NB4 (cell line): ENCODE measurements at regions not wholly inside any gene's neighbourhood (a gene's known extent, or its start where the extent isn't known, plus 50 kb on each side); places are given as distances from the start of the nearest gene placed in this dataset.

Source experiments
- DNase-seq: peaks from one replicate; pipeline ENCODE4 v3.0.0; 2010; ENCODE audit warnings: low read depth
- H3K4me3 ChIP-seq: one replicate; pipeline ENCODE4 v1.5.1; 2011; ENCODE audit warnings: mild to moderate bottlenecking, low read depth, low read length, moderate library complexity
- MYC ChIP-seq: IDR thresholded peaks from 2 replicates; pipeline ENCODE4 v1.6.1; 2011; ENCODE audit warnings: low read depth, low read length
- POLR2A ChIP-seq: IDR thresholded peaks from 2 replicates; pipeline ENCODE4 v1.6.1; 2011; ENCODE audit warnings: mild to moderate bottlenecking; ENCODE audit not compliant: insufficient read length; ENCODE audit errors: extremely low read depth
- TF ChIP-seq, protein P1 (sequence below): IDR thresholded peaks from one replicate; pipeline ENCODE4 v1.5.1; 2012; ENCODE audit warnings: low read depth, low read length
- TF ChIP-seq, protein P2 (sequence below): IDR thresholded peaks from 2 replicates; pipeline ENCODE4 v1.6.1; 2011; ENCODE audit warnings: low read depth, low read length

DNA sequence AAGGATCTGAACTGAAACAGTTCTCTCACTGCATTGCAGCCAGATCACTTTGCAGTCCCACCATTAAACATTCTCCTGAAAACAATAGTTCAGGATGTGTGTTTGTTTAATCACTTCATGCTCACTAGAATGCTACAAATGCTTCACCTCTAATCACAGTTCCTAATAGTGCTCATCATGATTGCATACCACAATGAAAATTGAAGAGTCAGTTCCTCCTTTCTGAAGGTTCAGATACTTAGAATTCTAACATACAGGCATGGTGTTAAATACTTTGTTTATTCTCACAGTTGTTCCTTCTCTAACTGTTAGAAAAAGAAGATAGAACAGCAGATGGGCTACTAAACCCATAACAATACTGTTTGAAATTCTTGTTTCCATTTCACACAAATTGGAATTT, 622.3 kb upstream of the ACVR2A start:
- DNase-seq = no peak
- TF ChIP-seq, protein P1, sequence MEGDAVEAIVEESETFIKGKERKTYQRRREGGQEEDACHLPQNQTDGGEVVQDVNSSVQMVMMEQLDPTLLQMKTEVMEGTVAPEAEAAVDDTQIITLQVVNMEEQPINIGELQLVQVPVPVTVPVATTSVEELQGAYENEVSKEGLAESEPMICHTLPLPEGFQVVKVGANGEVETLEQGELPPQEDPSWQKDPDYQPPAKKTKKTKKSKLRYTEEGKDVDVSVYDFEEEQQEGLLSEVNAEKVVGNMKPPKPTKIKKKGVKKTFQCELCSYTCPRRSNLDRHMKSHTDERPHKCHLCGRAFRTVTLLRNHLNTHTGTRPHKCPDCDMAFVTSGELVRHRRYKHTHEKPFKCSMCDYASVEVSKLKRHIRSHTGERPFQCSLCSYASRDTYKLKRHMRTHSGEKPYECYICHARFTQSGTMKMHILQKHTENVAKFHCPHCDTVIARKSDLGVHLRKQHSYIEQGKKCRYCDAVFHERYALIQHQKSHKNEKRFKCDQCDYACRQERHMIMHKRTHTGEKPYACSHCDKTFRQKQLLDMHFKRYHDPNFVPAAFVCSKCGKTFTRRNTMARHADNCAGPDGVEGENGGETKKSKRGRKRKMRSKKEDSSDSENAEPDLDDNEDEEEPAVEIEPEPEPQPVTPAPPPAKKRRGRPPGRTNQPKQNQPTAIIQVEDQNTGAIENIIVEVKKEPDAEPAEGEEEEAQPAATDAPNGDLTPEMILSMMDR = no peak
- TF ChIP-seq MYC (no peak), POLR2A (no peak)
- TF ChIP-seq, protein P2, sequence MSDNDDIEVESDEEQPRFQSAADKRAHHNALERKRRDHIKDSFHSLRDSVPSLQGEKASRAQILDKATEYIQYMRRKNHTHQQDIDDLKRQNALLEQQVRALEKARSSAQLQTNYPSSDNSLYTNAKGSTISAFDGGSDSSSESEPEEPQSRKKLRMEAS = no peak
- H3K4me3 ChIP-seq = no peak overlapping the region

DNA sequence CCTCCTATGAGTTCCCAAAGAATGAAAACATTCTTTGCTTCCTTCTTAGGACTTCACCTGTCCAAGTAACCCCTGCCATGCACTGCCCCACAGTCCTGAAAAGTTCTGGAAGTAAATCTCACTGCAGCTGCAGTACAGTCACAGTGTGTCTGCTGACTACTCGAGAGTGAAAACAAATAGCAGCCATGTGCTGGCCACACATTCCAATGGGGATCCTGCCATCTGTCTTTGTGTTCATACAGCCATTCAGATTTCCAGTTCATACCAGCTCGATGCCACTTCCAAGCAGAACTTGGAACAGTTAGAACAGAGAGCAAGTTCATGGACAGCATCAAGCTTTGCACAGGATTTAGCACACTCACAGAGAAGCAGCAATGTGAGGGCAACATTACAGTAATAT, 629.9 kb upstream of the ACVR2A start:
- no peak overlapping the region for H3K4me3 ChIP-seq
- no peak for DNase-seq
- TF ChIP-seq POLR2A = no peak
- TF ChIP-seq, protein P1 = no peak
- TF ChIP-seq, protein P2 = no peak
- TF ChIP-seq MYC = no peak

DNA sequence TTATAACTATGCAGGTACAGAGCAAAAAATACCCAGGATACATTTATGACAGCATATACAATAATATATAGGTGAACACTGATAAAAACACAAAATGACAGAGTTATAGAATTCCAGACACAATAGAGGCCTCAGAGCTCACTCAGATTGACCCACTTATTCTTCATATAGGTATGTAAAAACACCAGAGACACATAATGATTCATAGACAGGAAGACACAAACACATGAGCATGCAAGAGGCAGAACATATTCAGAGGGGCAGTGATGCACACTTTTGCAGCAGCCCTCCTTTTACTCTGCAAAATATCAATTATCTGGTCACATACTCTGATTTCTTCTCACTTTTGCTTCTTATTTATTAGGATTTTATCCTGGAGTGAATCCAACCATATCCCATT, 633.3 kb upstream of the ACVR2A start:
- DNase-seq = no peak
- H3K4me3 ChIP-seq = no peak overlapping the region
- TF ChIP-seq MYC (no peak), POLR2A (no peak)
- TF ChIP-seq, protein P1 = no peak
- TF ChIP-seq, protein P2 = no peak

DNA sequence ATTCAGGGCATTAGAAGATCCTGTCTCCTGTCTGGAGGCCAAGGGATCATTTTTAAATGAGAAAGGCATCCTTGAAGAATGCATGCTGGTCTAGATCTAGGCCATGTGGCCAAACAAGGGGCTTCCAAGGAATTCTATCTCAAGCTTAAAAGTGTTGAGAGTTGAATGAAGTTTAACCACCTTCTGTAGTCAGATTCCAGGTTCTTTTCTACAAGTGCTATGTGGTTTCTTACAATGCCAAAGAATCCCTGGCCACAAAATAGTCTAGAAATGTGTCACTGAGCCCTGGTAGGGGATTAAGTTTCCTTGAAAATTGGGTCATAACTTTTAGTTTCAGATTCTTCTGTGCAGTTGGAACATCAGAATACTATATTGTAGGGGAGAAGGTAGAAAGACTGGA, 640.7 kb upstream of the ACVR2A start:
- no peak for DNase-seq
- no peak overlapping the region for H3K4me3 ChIP-seq
- TF ChIP-seq POLR2A (no peak), MYC (no peak)
- TF ChIP-seq, protein P2 = no peak
- TF ChIP-seq, protein P1 = no peak

DNA sequence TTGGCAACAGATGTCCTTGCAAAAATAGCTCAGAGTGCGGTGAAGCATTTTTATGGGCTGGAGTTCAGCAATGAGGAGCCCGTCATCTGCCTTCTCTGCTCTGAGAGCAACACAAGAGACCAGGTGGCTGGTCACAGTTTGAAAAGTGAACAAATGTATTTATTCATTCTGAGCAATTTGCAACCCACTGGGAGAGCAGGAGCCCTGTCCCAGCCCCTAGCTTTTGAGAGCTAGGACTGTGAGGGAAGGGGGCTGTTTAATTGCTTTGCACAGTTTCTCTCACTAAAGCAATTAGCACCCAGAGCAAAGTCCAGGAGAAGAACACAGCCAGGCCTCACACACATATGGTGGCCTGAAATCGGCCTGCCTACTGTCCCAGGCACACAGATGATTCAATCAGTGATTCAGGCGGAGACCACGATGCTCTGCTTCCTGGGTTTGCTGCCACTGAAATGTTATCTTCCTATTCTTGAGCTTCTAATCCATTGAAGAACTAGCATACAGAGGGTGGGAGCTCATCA, 646.1 kb upstream of the ACVR2A start:
- H3K4me3 ChIP-seq = no peak overlapping the region
- TF ChIP-seq, protein P1 = no peak
- TF ChIP-seq MYC = no peak
- DNase-seq = no peak

DNA sequence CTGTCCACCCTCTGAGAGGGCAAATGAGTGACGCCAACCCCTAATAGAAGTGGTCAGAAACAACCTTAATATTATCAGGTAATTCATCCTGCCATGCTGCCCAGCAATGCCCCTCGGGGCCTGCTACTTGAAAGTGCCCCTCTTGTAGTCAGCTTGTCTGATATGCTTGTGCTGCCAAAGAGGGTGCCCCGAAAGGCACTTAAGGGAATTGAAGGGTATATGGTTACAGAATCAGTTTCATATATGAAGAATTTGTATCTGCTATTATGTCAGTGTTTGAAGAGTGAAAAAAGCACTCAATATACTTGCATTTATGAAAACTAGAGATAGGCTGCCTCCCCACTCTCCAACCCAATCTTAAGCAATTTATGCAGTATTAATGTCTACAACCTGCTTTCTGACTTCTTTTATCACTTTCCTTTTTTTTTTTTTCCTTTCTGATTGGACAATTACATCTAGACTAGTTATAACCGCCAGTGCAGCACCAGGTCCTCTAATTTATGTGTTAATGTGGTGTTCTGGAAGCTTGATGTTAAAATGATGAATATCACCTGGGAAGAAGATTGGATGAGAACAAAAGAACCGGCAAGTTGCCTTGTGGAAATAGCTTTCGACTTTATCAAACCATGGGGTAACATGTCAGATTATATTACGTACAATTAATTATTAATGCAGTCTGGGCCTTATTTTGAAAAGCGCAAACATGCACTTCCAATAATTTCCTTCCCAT, 646.9 kb upstream of the ACVR2A start:
- TF ChIP-seq, protein P2 = no peak
- TF ChIP-seq MYC (no peak), POLR2A (no peak)
- TF ChIP-seq, protein P1 = no peak
- no peak for DNase-seq
- no peak overlapping the region for H3K4me3 ChIP-seq
